SK-N-SH treated with all-trans-retinoic acid at 6 μM for 48 hours (cell line): ENCODE measurements at regions not wholly inside any gene's neighbourhood (a gene's known extent, or its start where the extent isn't known, plus 50 kb on each side); places are given as distances from the start of the nearest gene placed in this dataset.

Experiments used
- ATAC-seq: fragments of 200-7000 bp; cut with Tn5 transposase; 3 replicates; pipeline ENCODE4 v1.9.1; 2020; ENCODE audit warnings: mild to moderate bottlenecking, moderate library complexity
- ARNTL ChIP-seq: fragments of 450-650 bp; formaldehyde crosslinking; IDR thresholded peaks from 2 replicates; pipeline ENCODE4 v1.5.0; 2020; ENCODE audit warnings: low read depth, mild to moderate bottlenecking, moderate library complexity, borderline replicate concordance
- BACH2 ChIP-seq: fragments of 250-450 bp; sonication (Bioruptor Pico); IDR thresholded peaks from 2 replicates; pipeline ENCODE4 v1.9.0; 2021; ENCODE audit warnings: mild to moderate bottlenecking, borderline replicate concordance
- CSDC2 ChIP-seq: fragments of 250-450 bp; sonication (Bioruptor Pico); IDR thresholded peaks from 2 replicates; pipeline ENCODE4 v1.5.0; 2020; ENCODE audit warnings: mild to moderate bottlenecking, moderate library complexity
- ESRRG ChIP-seq: fragments of 250-450 bp; sonication (Bioruptor Pico); IDR thresholded peaks from 2 replicates; pipeline ENCODE4 v1.6.1; 2021; ENCODE audit warnings: mild to moderate bottlenecking
- GLIS3 ChIP-seq: fragments of 250-450 bp; sonication (Bioruptor Pico); IDR thresholded peaks from 2 replicates; pipeline ENCODE4 v1.5.0; 2020; ENCODE audit warnings: mild to moderate bottlenecking, moderate library complexity
- ISL1 ChIP-seq: fragments of 250-450 bp; sonication (Bioruptor Pico); IDR thresholded peaks from 2 replicates; pipeline ENCODE4 v2.1.2; 2022; ENCODE audit warnings: mild to moderate bottlenecking, moderate library complexity
- OSR1 ChIP-seq: fragments of 250-450 bp; sonication (Bioruptor Pico); IDR thresholded peaks from 2 replicates; pipeline ENCODE4 v1.8.0; 2022; ENCODE audit warnings: moderate library complexity, mild to moderate bottlenecking, inconsistent platforms
- POU6F1 ChIP-seq: fragments of 250-450 bp; sonication (Bioruptor Pico); IDR thresholded peaks from 2 replicates; pipeline ENCODE4 v1.8.0; 2021; ENCODE audit warnings: low read depth, mild to moderate bottlenecking, moderate library complexity, borderline replicate concordance
- PPARA ChIP-seq: fragments of 250-450 bp; sonication (Bioruptor Pico); IDR thresholded peaks from 2 replicates; pipeline ENCODE4 v1.5.0; 2020; ENCODE audit warnings: mild to moderate bottlenecking, borderline replicate concordance
- RARB ChIP-seq: fragments of 250-450 bp; sonication (Bioruptor Pico); IDR thresholded peaks from 2 replicates; pipeline ENCODE4 v1.8.0; 2021; ENCODE audit warnings: mild to moderate bottlenecking, moderate library complexity
- SNAI2 ChIP-seq: fragments of 250-450 bp; sonication (Bioruptor Pico); IDR thresholded peaks from 2 replicates; pipeline ENCODE4 v1.5.0; 2020; ENCODE audit warnings: mild to moderate bottlenecking, moderate library complexity
- TCF4 ChIP-seq: fragments of 250-450 bp; sonication (Bioruptor Pico); IDR thresholded peaks from 2 replicates; pipeline ENCODE4 v1.8.0; 2021; ENCODE audit warnings: mild to moderate bottlenecking, moderate library complexity, borderline replicate concordance
- TOX ChIP-seq: fragments of 250-450 bp; sonication (Bioruptor Pico); IDR thresholded peaks from 2 replicates; pipeline ENCODE4 v1.8.0; 2021; ENCODE audit warnings: mild to moderate bottlenecking, moderate library complexity, borderline replicate concordance
- ZC3H10 ChIP-seq: fragments of 250-450 bp; sonication (Bioruptor Pico); IDR thresholded peaks from 2 replicates; pipeline ENCODE4 v1.5.1; 2021; ENCODE audit warnings: mild to moderate bottlenecking, moderate library complexity
- ZFP30 ChIP-seq: fragments of 450-650 bp; formaldehyde crosslinking; IDR thresholded peaks from 2 replicates; pipeline ENCODE4 v1.5.0; 2022; ENCODE audit warnings: mild to moderate bottlenecking, moderate library complexity
- ZNF565 ChIP-seq: fragments of 450-650 bp; formaldehyde crosslinking; conservative IDR thresholded peaks from 2 replicates; pipeline ENCODE4 v1.5.0; 2020; ENCODE audit warnings: low read depth, mild to moderate bottlenecking, moderate library complexity
- ZNF70 ChIP-seq: fragments of 450-650 bp; formaldehyde crosslinking; IDR thresholded peaks from 2 replicates; pipeline ENCODE4 v1.5.0; 2020; ENCODE audit warnings: mild to moderate bottlenecking, moderate library complexity
- ZNF8 ChIP-seq: fragments of 450-650 bp; formaldehyde crosslinking; IDR thresholded peaks from 2 replicates; pipeline ENCODE4 v1.5.0; 2020; ENCODE audit warnings: mild to moderate bottlenecking, moderate library complexity
- TF ChIP-seq, protein P1 (sequence below): fragments of 250-450 bp; sonication (Bioruptor Pico); IDR thresholded peaks from 2 replicates; pipeline ENCODE4 v1.5.0; 2020; ENCODE audit warnings: mild to moderate bottlenecking, moderate library complexity
- TF ChIP-seq, protein P2 (sequence below): fragments of 250-450 bp; sonication (Bioruptor Pico); IDR thresholded peaks from 2 replicates; pipeline ENCODE4 v1.5.1; 2021; ENCODE audit warnings: mild to moderate bottlenecking, moderate library complexity

GRCh38 chr1:181206979-181207790 is 118.7 kb downstream of the IER5 start:
- no peak for ATAC-seq
- TF ChIP-seq ZNF565 (CRISPR knock-in tag) (no peak), ZC3H10 (CRISPR knock-in tag) (no peak), ZNF70 (no peak), GLIS3 (CRISPR knock-in tag) (no peak), PPARA (no peak), OSR1 (CRISPR knock-in tag) (no peak), POU6F1 (no peak), SNAI2 (CRISPR knock-in tag) (no peak), ZFP30 (CRISPR knock-in tag) (no peak), TOX (CRISPR knock-in tag) (no peak), RARB (CRISPR knock-in tag) (no peak), ISL1 (no peak), ARNTL (CRISPR knock-in tag) (no peak)
- TF ChIP-seq, protein P1, sequence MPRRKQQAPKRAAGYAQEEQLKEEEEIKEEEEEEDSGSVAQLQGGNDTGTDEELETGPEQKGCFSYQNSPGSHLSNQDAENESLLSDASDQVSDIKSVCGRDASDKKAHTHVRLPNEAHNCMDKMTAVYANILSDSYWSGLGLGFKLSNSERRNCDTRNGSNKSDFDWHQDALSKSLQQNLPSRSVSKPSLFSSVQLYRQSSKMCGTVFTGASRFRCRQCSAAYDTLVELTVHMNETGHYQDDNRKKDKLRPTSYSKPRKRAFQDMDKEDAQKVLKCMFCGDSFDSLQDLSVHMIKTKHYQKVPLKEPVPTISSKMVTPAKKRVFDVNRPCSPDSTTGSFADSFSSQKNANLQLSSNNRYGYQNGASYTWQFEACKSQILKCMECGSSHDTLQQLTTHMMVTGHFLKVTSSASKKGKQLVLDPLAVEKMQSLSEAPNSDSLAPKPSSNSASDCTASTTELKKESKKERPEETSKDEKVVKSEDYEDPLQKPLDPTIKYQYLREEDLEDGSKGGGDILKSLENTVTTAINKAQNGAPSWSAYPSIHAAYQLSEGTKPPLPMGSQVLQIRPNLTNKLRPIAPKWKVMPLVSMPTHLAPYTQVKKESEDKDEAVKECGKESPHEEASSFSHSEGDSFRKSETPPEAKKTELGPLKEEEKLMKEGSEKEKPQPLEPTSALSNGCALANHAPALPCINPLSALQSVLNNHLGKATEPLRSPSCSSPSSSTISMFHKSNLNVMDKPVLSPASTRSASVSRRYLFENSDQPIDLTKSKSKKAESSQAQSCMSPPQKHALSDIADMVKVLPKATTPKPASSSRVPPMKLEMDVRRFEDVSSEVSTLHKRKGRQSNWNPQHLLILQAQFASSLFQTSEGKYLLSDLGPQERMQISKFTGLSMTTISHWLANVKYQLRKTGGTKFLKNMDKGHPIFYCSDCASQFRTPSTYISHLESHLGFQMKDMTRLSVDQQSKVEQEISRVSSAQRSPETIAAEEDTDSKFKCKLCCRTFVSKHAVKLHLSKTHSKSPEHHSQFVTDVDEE = no peak
- TF ChIP-seq, protein P2, sequence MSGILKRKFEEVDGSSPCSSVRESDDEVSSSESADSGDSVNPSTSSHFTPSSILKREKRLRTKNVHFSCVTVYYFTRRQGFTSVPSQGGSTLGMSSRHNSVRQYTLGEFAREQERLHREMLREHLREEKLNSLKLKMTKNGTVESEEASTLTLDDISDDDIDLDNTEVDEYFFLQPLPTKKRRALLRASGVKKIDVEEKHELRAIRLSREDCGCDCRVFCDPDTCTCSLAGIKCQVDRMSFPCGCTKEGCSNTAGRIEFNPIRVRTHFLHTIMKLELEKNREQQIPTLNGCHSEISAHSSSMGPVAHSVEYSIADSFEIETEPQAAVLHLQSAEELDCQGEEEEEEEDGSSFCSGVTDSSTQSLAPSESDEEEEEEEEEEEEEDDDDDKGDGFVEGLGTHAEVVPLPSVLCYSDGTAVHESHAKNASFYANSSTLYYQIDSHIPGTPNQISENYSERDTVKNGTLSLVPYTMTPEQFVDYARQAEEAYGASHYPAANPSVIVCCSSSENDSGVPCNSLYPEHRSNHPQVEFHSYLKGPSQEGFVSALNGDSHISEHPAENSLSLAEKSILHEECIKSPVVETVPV (CRISPR knock-in tag) = no peak
- TF ChIP-seq, all 23 proteins: peak for 0

DNA sequence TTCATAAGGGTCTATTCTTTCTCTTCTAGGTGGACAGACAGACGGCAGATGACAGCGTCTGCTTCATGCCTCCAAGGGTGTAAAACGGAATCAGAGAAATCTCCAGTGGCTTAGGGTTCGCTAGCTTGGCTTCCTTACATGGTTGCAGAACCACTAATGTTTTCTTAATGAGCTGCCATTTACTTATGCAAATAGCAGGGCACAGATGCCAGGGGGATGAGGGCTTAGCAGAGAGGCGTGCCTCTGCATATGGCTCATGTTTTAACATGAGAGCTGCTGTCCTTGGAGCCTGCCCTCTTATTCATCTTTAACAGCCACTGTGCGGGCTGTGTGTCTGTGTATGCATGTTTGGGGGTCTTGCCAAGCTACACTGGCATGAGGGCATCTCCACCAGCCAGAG is 119.6 kb downstream of the IER5 start:
- ATAC-seq = no peak
- TF ChIP-seq CSDC2 (CRISPR knock-in tag) (no peak), TOX (CRISPR knock-in tag) (no peak), ZC3H10 (CRISPR knock-in tag) (no peak)

- no peak; the same call in 2 of the 3 replicates for ATAC-seq
- TF ChIP-seq RARB (CRISPR knock-in tag) (no peak), ZNF8 (CRISPR knock-in tag) (no peak), ZNF565 (CRISPR knock-in tag) (no peak), BACH2 (CRISPR knock-in tag) (no peak), ARNTL (CRISPR knock-in tag) (no peak), POU6F1 (no peak)
Observed at GRCh38 chr1:181208967-181209366, 120.5 kb downstream of the IER5 start.

DNA sequence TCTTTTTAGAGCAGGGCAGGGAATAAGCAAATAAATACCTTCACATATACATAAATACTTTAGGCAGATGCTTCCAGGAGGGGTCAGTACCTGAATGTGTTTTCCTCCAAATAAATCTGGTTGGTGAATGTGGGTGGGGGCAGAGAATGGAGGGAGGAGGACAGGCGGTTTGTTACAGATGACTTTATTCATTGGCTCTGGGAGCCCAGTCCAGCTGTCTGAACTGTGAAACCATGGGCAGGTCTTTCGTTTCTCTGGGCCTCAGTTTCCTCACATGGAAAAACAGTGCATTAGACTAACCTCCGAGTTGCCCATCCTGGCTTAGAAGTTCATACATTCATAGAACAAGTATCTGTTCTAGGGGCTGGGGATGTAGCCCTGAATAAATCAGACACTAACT is 124.6 kb downstream of the IER5 start:
- no peak for TF ChIP-seq SNAI2 (CRISPR knock-in tag)
- no peak for TF ChIP-seq TCF4 (CRISPR knock-in tag)
- no peak for TF ChIP-seq RARB (CRISPR knock-in tag)
- TF ChIP-seq ISL1 = no peak
- TF ChIP-seq GLIS3 (CRISPR knock-in tag) = no peak
- TF ChIP-seq ESRRG (CRISPR knock-in tag) = no peak
- no peak for ATAC-seq
